HCT116 (cell line): ENCODE measurements at regions not wholly inside any gene's neighbourhood (a gene's known extent, or its start where the extent isn't known, plus 50 kb on each side); places are given as distances from the start of the nearest gene placed in this dataset.

Experiments
- EZH2 ChIP-seq: fragments of 200-600 bp; sonication (generic); IDR thresholded peaks from 2 replicates; pipeline ENCODE4 v1.6.1; 2017; ENCODE audit warnings: antibody characterized with exemption, mixed run types
- EZH2phosphoT487 ChIP-seq: fragments of 200-600 bp; IDR thresholded peaks from 2 replicates; pipeline ENCODE4 v1.6.1; 2018; ENCODE audit warnings: antibody characterized with exemption, borderline replicate concordance
- POLR2A ChIP-seq: IDR thresholded peaks from 2 replicates; pipeline ENCODE4 v1.7.0; 2011; ENCODE audit warnings: borderline replicate concordance; ENCODE audit not compliant: insufficient read depth, insufficient read length; ENCODE audit errors: extremely low read depth
- POLR2AphosphoS5 ChIP-seq: IDR thresholded peaks from 2 replicates; pipeline ENCODE4 v1.6.1; 2011; ENCODE audit warnings: mild to moderate bottlenecking, low read depth, low read length, moderate library complexity
- REST ChIP-seq: IDR thresholded peaks from 2 replicates; pipeline ENCODE4 v1.6.1; 2012; ENCODE audit warnings: low read depth
- YY1 ChIP-seq: IDR thresholded peaks from 2 replicates; pipeline ENCODE4 v1.6.1; 2011; ENCODE audit warnings: low read length, low read depth, moderate library complexity, mild to moderate bottlenecking; ENCODE audit not compliant: insufficient replicate concordance; ENCODE audit errors: extremely low read depth
- TF ChIP-seq, protein P1 (sequence below), 3 experiments: fragments of 200-600 bp in 1 of 3; sonication (generic) in 1 of 3; IDR thresholded peaks in 2 of 3; conservative IDR thresholded peaks in 1 of 3; 2 replicates each; pipeline ENCODE4 v1.5.1; 2012 to 2017; ENCODE audit warnings: low read depth in 2 of 3, low read length in 2 of 3, antibody characterized with exemption in 1 of 3, borderline replicate concordance in 1 of 3, control low read depth in 1 of 3, mild to moderate bottlenecking in 1 of 3, mixed read lengths in 1 of 3, mixed run types in 1 of 3, moderate library complexity in 1 of 3; ENCODE audit not compliant: insufficient read depth in 1 of 3

GRCh38 chr2:41061356-41061755 lies 609.5 kb upstream of the SLC8A1 start:
- TF ChIP-seq, protein P1, sequence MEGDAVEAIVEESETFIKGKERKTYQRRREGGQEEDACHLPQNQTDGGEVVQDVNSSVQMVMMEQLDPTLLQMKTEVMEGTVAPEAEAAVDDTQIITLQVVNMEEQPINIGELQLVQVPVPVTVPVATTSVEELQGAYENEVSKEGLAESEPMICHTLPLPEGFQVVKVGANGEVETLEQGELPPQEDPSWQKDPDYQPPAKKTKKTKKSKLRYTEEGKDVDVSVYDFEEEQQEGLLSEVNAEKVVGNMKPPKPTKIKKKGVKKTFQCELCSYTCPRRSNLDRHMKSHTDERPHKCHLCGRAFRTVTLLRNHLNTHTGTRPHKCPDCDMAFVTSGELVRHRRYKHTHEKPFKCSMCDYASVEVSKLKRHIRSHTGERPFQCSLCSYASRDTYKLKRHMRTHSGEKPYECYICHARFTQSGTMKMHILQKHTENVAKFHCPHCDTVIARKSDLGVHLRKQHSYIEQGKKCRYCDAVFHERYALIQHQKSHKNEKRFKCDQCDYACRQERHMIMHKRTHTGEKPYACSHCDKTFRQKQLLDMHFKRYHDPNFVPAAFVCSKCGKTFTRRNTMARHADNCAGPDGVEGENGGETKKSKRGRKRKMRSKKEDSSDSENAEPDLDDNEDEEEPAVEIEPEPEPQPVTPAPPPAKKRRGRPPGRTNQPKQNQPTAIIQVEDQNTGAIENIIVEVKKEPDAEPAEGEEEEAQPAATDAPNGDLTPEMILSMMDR (IDR thresholded peaks at IDR 0.05 in 2 of 3, conservative IDR thresholded peaks at IDR 0.05 in 1 of 3; ENCODE audit: borderline replicate concordance in 1 of 3, insufficient read depth in 1 of 3, low read depth in 2 of 3, low read length in 2 of 3) = no peak
- TF ChIP-seq YY1 (no peak), EZH2 (no peak), POLR2A (no peak), POLR2AphosphoS5 (no peak), REST (no peak), EZH2phosphoT487 (no peak)
